ENCODE measurements at regions not wholly inside any gene's neighbourhood (a gene's known extent, or its start where the extent isn't known, plus 50 kb on each side); places are given as distances from the start of the nearest gene placed in this dataset.

DNA sequence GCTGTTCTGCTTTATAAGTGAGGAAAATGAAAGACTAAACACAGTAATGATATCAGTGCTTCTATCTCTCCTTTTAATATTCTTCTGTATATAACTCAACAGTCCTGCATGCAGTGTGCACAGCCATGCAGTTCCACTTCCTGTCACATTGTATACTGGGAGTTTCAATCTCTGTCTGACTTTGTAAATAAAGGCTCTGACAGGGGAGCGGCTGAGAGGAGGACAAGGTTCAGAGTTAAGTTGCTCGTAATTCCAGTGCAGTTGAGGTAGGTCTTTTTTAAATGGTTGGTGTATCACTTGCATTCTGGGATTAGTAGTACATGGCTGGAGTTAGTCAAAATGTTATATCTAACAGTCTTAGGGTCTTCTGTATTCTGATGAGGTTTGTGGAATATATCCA is 264.5 kb downstream of the OLFM3 start:
- TF ChIP-seq, protein P1, sequence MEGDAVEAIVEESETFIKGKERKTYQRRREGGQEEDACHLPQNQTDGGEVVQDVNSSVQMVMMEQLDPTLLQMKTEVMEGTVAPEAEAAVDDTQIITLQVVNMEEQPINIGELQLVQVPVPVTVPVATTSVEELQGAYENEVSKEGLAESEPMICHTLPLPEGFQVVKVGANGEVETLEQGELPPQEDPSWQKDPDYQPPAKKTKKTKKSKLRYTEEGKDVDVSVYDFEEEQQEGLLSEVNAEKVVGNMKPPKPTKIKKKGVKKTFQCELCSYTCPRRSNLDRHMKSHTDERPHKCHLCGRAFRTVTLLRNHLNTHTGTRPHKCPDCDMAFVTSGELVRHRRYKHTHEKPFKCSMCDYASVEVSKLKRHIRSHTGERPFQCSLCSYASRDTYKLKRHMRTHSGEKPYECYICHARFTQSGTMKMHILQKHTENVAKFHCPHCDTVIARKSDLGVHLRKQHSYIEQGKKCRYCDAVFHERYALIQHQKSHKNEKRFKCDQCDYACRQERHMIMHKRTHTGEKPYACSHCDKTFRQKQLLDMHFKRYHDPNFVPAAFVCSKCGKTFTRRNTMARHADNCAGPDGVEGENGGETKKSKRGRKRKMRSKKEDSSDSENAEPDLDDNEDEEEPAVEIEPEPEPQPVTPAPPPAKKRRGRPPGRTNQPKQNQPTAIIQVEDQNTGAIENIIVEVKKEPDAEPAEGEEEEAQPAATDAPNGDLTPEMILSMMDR (IDR thresholded peaks at IDR 0.05; ENCODE audit: low read depth, low read length), result no peak
- no peak overlapping the region for H3K4me3 ChIP-seq (ENCODE audit: low read depth, low read length)

DNA sequence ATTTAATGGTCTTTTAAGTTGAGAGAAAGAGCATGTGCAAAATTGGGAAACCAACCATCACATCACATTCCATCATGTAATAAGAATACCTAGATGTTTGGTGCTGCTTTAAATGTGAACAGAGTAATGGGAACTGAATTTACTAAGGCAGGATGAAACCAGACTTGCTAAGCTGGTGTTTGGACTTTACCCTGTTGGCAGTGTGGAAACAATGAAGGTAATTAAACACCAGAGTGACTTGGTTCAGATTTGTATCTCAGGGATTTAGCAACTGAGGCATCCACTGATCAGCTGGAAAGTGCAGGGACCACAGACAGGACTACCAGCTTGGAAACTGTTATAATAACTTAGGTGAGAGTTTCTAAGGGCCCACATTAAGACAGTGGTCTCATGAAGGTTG is 263.4 kb downstream of the OLFM3 start:
- H3K4me3 ChIP-seq (ENCODE audit: low read depth, low read length), result no peak overlapping the region
- TF ChIP-seq, protein P1 (IDR thresholded peaks at IDR 0.05; ENCODE audit: low read depth, low read length), result no peak

DNA sequence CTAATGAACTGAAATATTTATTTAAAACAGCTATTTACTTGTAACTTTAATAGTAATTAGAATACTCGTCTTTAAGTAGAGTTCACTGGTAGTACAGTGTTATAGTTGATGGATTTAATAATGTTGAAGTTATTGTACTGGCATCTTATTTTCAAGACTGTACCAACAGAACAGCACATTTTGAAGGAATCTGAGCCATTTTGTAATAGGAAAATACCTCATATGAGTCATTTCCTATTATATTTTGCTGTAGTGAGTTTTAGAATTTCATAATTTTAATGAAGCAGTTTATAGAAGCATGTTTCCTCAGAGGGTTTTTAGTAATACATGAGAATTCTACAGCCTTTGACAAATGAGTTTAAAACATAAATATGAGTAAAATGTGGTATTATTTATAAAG is 258.3 kb downstream of the OLFM3 start:
- TF ChIP-seq, protein P1 (IDR thresholded peaks at IDR 0.05; ENCODE audit: low read depth, low read length), result no peak
- H3K4me3 ChIP-seq (ENCODE audit: low read depth, low read length), result no peak overlapping the region

DNA sequence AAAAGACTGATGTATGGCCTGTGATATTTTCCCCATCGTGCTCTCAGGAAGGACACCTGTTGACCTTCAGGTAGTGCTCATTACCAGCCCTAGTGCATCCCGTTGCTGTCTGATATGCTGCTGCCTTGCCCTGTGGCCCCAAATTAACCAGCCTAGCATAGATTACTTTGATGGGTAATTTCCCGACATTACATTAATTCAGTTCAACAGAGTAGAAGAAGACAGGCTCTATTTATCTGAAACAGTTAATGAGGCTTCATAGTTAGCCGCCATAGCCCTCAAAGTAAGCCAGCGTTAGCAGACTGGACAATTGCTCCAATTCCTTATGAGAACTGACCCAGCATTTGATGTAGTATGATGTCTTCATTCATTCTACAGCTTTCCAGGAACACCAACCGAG is 257.6 kb downstream of the OLFM3 start:
- TF ChIP-seq, protein P1 (IDR thresholded peaks at IDR 0.05; ENCODE audit: low read depth, low read length), result no peak
- H3K4me3 ChIP-seq (ENCODE audit: low read depth, low read length), result no peak overlapping the region

DNA sequence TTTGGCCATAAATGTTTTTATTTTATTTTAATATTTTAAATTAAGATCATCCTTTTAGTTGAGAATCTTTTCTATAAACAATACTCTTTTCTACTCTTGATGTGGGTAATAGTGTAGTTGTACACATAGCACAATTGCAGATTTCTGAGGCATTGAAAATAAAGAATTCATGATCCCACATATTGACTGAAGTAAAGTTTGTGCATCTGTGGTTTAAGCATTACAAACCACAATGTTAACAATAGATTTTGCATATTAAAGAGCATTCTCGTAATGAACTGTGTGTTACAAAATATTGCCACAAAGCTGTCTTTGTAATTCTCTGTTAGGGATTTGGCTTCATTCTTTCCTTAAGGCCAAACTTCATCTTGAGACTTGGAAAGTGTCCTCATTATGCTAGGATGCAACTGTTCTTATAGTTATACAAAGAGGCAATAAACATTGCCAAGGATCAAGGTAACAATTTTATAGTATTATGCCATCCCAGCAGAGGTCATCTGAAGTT is 256.8 kb downstream of the OLFM3 start:
- TF ChIP-seq, protein P1 (IDR thresholded peaks at IDR 0.05; ENCODE audit: low read depth, low read length), result no peak
- no peak overlapping the region for H3K4me3 ChIP-seq (ENCODE audit: low read depth, low read length)

DNA sequence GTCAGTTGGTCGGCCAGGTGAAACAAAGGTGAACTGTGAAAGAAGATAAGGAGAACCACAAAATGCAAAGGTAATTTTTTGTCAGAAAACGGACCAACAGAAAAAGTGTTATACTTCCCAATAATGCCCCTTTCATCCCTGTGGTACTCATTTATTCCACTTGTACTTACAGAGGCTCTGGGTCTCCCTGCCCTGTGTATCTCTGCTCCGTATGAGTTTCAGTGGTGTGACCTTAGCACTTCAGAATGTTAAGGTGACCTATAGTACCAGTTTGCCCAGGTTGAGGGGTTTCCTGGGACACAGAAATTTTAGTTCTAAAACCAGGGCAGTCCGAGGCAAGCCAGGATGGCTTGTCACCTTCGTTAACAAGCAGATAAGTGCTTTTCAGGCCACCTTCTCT is 254.8 kb downstream of the OLFM3 start:
- TF ChIP-seq, protein P1 (IDR thresholded peaks at IDR 0.05; ENCODE audit: low read depth, low read length), result no peak

DNA sequence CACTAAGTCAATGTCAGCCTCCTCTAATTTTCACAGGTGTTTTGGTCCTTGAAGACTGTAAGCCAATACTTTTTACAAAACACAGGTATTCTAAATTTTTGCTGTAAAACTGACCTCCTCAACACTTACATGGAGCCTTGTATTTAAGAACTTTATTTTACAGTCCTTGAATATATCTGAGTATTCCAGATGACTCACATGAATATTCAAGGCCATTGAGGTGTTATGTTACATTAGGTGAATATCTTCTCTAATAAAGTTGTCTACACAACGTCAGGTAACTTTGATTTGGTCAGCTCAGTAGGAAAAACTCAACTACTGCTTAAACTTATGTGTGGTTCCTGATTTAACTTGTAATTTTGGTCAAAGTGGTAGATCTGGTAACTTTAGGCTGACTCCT is 254.2 kb downstream of the OLFM3 start:
- TF ChIP-seq, protein P1 (IDR thresholded peaks at IDR 0.05; ENCODE audit: low read depth, low read length), result no peak
- H3K4me3 ChIP-seq (ENCODE audit: low read depth, low read length), result no peak overlapping the region

More for the DNA sequence above, 254.8 kb downstream of the OLFM3 start:
- no peak overlapping the region for H3K4me3 ChIP-seq (ENCODE audit: low read depth, low read length)

Measured in WI38 (cell line).